H1 (cell line): ENCODE measurements at regions not wholly inside any gene's neighbourhood (a gene's known extent, or its start where the extent isn't known, plus 50 kb on each side); places are given as distances from the start of the nearest gene placed in this dataset.

Experiments
- CTCF ChIA-PET: fragments of 300-600 bp; sonication (Branson Sonifier 250); formaldehyde crosslinking; loops from one replicate; lab custom pipeline; 2021; ENCODE audit not compliant: partially characterized antibody; lab: Charles Lee
- POLR2A ChIA-PET: fragments of 300-600 bp; sonication (Branson Sonifier 250); formaldehyde crosslinking; loops from one replicate; lab custom pipeline; 2021; ENCODE audit warnings: inconsistent platforms; ENCODE audit not compliant: partially characterized antibody; lab: Charles Lee
- DNase-seq, 2 experiments: peaks; one replicate each; pipeline versions ENCODE4 v3.0.0 to v3.0.0-alpha.2; 2010 to 2022; ENCODE audit warnings: low spot score in 2 of 2, low read depth in 1 of 2, mixed read lengths in 1 of 2
- FAIRE-seq: peaks from 2 replicates; lab custom pipeline; 2011; peaks lifted over from hg19 to GRCh38; lab: Jason Lieb, UNC
- H2AFZ ChIP-seq: 2 replicates; pipeline ENCODE4 v1.8.1; 2012; ENCODE audit warnings: low read length, inconsistent platforms
- H2AK5ac ChIP-seq: 2 replicates; pipeline ENCODE4 v1.6.1; 2013; ENCODE audit warnings: low read depth, low read length
- H2BK120ac ChIP-seq: replicated peaks from 2 replicates; pipeline ENCODE3; 2013; ENCODE audit warnings: low read depth, low read length, inconsistent platforms
- H2BK12ac ChIP-seq: 2 replicates; pipeline ENCODE4 v1.6.1; 2013; ENCODE audit warnings: low read depth, low read length
- H2BK15ac ChIP-seq: 2 replicates; pipeline ENCODE4 v1.6.1; 2013; ENCODE audit warnings: low read length
- H2BK20ac ChIP-seq: 2 replicates; pipeline ENCODE4 v1.6.1; 2013; ENCODE audit warnings: low read length
- H2BK5ac ChIP-seq: 2 replicates; pipeline ENCODE4 v1.6.1; 2013; ENCODE audit warnings: low read depth, low read length
- H3K14ac ChIP-seq: 2 replicates; pipeline ENCODE4 v1.6.1; 2013; ENCODE audit warnings: inconsistent platforms; ENCODE audit not compliant: insufficient read length
- H3K18ac ChIP-seq: 2 replicates; pipeline ENCODE4 v1.6.1; 2013; ENCODE audit warnings: low read length; ENCODE audit errors: extremely low read depth
- H3K23ac ChIP-seq: 2 replicates; pipeline ENCODE4 v1.6.1; 2013; ENCODE audit warnings: inconsistent platforms; ENCODE audit not compliant: insufficient read length
- H3K23me2 ChIP-seq: 2 replicates; pipeline ENCODE4 v1.6.1; 2013; ENCODE audit warnings: low read depth, low read length
- H3K27ac ChIP-seq: 2 replicates; pipeline ENCODE4 v1.6.1; 2011; ENCODE audit warnings: low read depth, low read length, inconsistent platforms
- H3K27me3 ChIP-seq, 4 experiments: replicated peaks in 1 of 4; 1 replicate in 1 of 4; 2 replicates in 3 of 4; pipeline versions ENCODE4 v1.6.1 to v1.8.1; 2011 to 2013; ENCODE audit warnings: low read length in 3 of 4, mild to moderate bottlenecking in 3 of 4, inconsistent platforms in 2 of 4, mixed read lengths in 2 of 4, moderate library complexity in 1 of 4; ENCODE audit not compliant: control insufficient read depth in 3 of 4, insufficient read depth in 3 of 4; ENCODE audit errors: extremely low read depth in 1 of 4
- H3K36me3 ChIP-seq, 4 experiments: 2 replicates each; pipeline versions ENCODE4 v1.6.1 to v1.8.1; 2011 to 2013; ENCODE audit warnings: mild to moderate bottlenecking in 4 of 4, low read length in 3 of 4, moderate library complexity in 2 of 4, control low read depth in 1 of 4, inconsistent platforms in 1 of 4; ENCODE audit not compliant: insufficient read depth in 4 of 4, control insufficient read depth in 2 of 4
- H3K4ac ChIP-seq: replicated peaks from 2 replicates; pipeline ENCODE3; 2013; ENCODE audit warnings: low read length, low read depth, mixed read lengths, inconsistent platforms; ENCODE audit not compliant: insufficient read length
- H3K4me1 ChIP-seq, 4 experiments: replicated peaks in 1 of 4; 1 replicate in 1 of 4; 2 replicates in 3 of 4; pipeline versions ENCODE4 v1.6.1 to v1.8.1; 2011 to 2013; ENCODE audit warnings: low read length in 3 of 4, inconsistent platforms in 2 of 4, mixed read lengths in 1 of 4; ENCODE audit not compliant: insufficient read depth in 4 of 4, control insufficient read depth in 3 of 4
- H3K4me2 ChIP-seq, 2 experiments: 2 replicates each; pipeline versions ENCODE4 v1.6.1 to v1.8.1; 2011 to 2013; ENCODE audit warnings: low read depth in 2 of 2, low read length in 2 of 2, control low read depth in 1 of 2, inconsistent platforms in 1 of 2, mild to moderate bottlenecking in 1 of 2; ENCODE audit not compliant: insufficient read depth in 1 of 2
- H3K4me3 ChIP-seq, 4 experiments: fragments of 200-600, 300-600 bp in 1 of 4; sonication (generic), shearing (Covaris generic), sonication (Bioruptor Twin) in 1 of 4; 2 replicates each; pipeline versions ENCODE4 v1.5.1 to v1.8.1; 2011 to 2016; ENCODE audit warnings: low read length in 4 of 4, low read depth in 3 of 4, control low read depth in 2 of 4, inconsistent platforms in 2 of 4, mild to moderate bottlenecking in 2 of 4, mixed read lengths in 1 of 4, moderate library complexity in 1 of 4; ENCODE audit not compliant: insufficient read depth in 2 of 4; ENCODE audit errors: extremely low read depth in 1 of 4
- H3K56ac ChIP-seq: replicated peaks from 2 replicates; pipeline ENCODE3; 2013; ENCODE audit warnings: low read depth, mild to moderate bottlenecking, mixed read lengths, low read length, inconsistent platforms; ENCODE audit not compliant: insufficient read length
- H3K79me1 ChIP-seq: 2 replicates; pipeline ENCODE4 v1.6.1; 2013; ENCODE audit warnings: low read depth, low read length, control low read depth
- H3K79me2 ChIP-seq, 2 experiments: 2 replicates each; pipeline versions ENCODE4 v1.6.1 to v1.8.1; 2012 to 2013; ENCODE audit warnings: low read length in 2 of 2, mild to moderate bottlenecking in 2 of 2, inconsistent platforms in 1 of 2; ENCODE audit not compliant: insufficient read depth in 2 of 2, control insufficient read depth in 1 of 2
- H3K9ac ChIP-seq, 4 experiments: replicated peaks in 1 of 4; 1 replicate in 1 of 4; 2 replicates in 3 of 4; pipeline versions ENCODE4 v1.6.1 to v1.8.1; 2011 to 2013; ENCODE audit warnings: low read depth in 3 of 4, low read length in 3 of 4, control low read depth in 2 of 4, mild to moderate bottlenecking in 2 of 4, moderate library complexity in 2 of 4, inconsistent platforms in 1 of 4; ENCODE audit errors: extremely low read depth in 1 of 4
- H3K9me3 ChIP-seq, 2 experiments: 2 replicates each; pipeline versions ENCODE4 v1.6.1 to v1.8.1; 2012 to 2013; ENCODE audit warnings: mild to moderate bottlenecking in 2 of 2, moderate library complexity in 2 of 2, control low read depth in 1 of 2, inconsistent platforms in 1 of 2, low read depth in 1 of 2, low read length in 1 of 2, mixed read lengths in 1 of 2; ENCODE audit not compliant: insufficient read depth in 2 of 2
- H4K20me1 ChIP-seq, 2 experiments: replicated peaks in 1 of 2; 2 replicates each; pipeline versions ENCODE3 to v1.8.1; 2011 to 2013; ENCODE audit warnings: inconsistent platforms in 2 of 2, low read length in 2 of 2, mild to moderate bottlenecking in 1 of 2; ENCODE audit not compliant: insufficient read depth in 2 of 2, control insufficient read depth in 1 of 2
- H4K5ac ChIP-seq: 2 replicates; pipeline ENCODE4 v1.6.1; 2013; ENCODE audit warnings: low read length, low read depth, mixed read lengths, inconsistent platforms; ENCODE audit not compliant: insufficient read length
- H4K8ac ChIP-seq: 2 replicates; pipeline ENCODE4 v1.8.0; 2013; ENCODE audit warnings: mild to moderate bottlenecking, moderate library complexity, low read length, inconsistent platforms; ENCODE audit not compliant: insufficient read depth; ENCODE audit errors: extremely low read depth
- H4K91ac ChIP-seq: replicated peaks from 2 replicates; pipeline ENCODE3; 2013; ENCODE audit warnings: low read length, mixed read lengths, inconsistent platforms; ENCODE audit not compliant: insufficient read length
- BRCA1 ChIP-seq: IDR thresholded peaks from 2 replicates; pipeline ENCODE4 v1.6.1; 2012; ENCODE audit warnings: low read depth, low read length, improper control_type of control experiment
- CTBP2 ChIP-seq: IDR thresholded peaks from 2 replicates; pipeline ENCODE4 v1.7.0; 2011; ENCODE audit warnings: borderline replicate concordance, mild to moderate bottlenecking, moderate library complexity, mixed read lengths, low read length; ENCODE audit not compliant: insufficient read depth, insufficient read length
- E2F6 ChIP-seq: IDR thresholded peaks from 2 replicates; pipeline ENCODE4 v1.6.1; 2012; ENCODE audit warnings: inconsistent platforms
- JUND ChIP-seq: IDR thresholded peaks from 2 replicates; pipeline ENCODE4 v1.6.1; 2011; ENCODE audit warnings: mild to moderate bottlenecking, improper control_type of control experiment, low read length
- MAX ChIP-seq: IDR thresholded peaks from 2 replicates; pipeline ENCODE4 v1.6.1; 2012; ENCODE audit warnings: inconsistent platforms
- NANOG ChIP-seq: IDR thresholded peaks from 2 replicates; pipeline ENCODE4 v1.6.1; 2011; ENCODE audit warnings: low read length, low read depth, mild to moderate bottlenecking, inconsistent platforms; ENCODE audit not compliant: insufficient read depth, poor library complexity, severe bottlenecking
- POLR2A ChIP-seq, 2 experiments: IDR thresholded peaks; 1 replicate in 1 of 2; 2 replicates in 1 of 2; pipeline ENCODE4 v1.6.1; 2011; ENCODE audit warnings: low read depth in 2 of 2, low read length in 2 of 2, mild to moderate bottlenecking in 2 of 2; ENCODE audit errors: control extremely low read depth in 1 of 2
- RBBP5 ChIP-seq: IDR thresholded peaks from 2 replicates; pipeline ENCODE4 v1.7.1; 2012; ENCODE audit warnings: low read depth, mild to moderate bottlenecking, inconsistent platforms, low read length, moderate library complexity, borderline replicate concordance
- RFX5 ChIP-seq: IDR thresholded peaks from 2 replicates; pipeline ENCODE4 v1.6.1; 2011; ENCODE audit warnings: low read depth, low read length, improper control_type of control experiment, borderline replicate concordance
- RNF2 ChIP-seq: fragments of 200-900, 300-1000 bp; sonication (generic); IDR thresholded peaks from 2 replicates; pipeline ENCODE4 v1.7.1; 2016; ENCODE audit warnings: borderline replicate concordance, low read depth, mild to moderate bottlenecking, antibody characterized with exemption, low read length; ENCODE audit not compliant: poor library complexity, severe bottlenecking; ENCODE audit errors: missing control alignments
- SIN3A ChIP-seq, 2 experiments: IDR thresholded peaks in 1 of 2; conservative IDR thresholded peaks in 1 of 2; 2 replicates each; pipeline ENCODE4 v1.6.1; 2011 to 2012; ENCODE audit warnings: low read length in 2 of 2, improper control_type of control experiment in 1 of 2, low read depth in 1 of 2, mild to moderate bottlenecking in 1 of 2
- SP1 ChIP-seq: IDR thresholded peaks from 2 replicates; pipeline ENCODE4 v1.6.1; 2011; ENCODE audit warnings: low read depth, low read length
- TAF1 ChIP-seq: IDR thresholded peaks from 2 replicates; pipeline ENCODE4 v1.6.1; 2011; ENCODE audit warnings: mild to moderate bottlenecking, low read depth, low read length
- TAF7 ChIP-seq: optimal IDR thresholded peaks from 2 replicates; pipeline ENCODE3; 2011; ENCODE audit warnings: low read depth, mild to moderate bottlenecking, inconsistent platforms, low read length, moderate library complexity, borderline replicate concordance
- WGBS, 2 experiments: shearing (Covaris generic) in 1 of 2; methylation state at CpG; one replicate each; pipeline versions ENCODE4 v1.1.6 to v1.1.7; 2013 to 2015; ENCODE audit warnings: low lambda C conversion rate in 2 of 2, mixed read lengths in 2 of 2, inconsistent platforms in 1 of 2, low coverage in 1 of 2, missing lambda C conversion rate in 1 of 2; ENCODE audit not compliant: insufficient replicate concordance in 2 of 2, insufficient coverage in 1 of 2, insufficient read length in 1 of 2; ENCODE audit errors: extremely low coverage in 1 of 2, missing lambda C conversion rate in 1 of 2; 5-methylcytosine and 5-hydroxymethylcytosine counted together

GRCh38 chr6:4571011-4571410 is 205.2 kb upstream of the CDYL start:
- no peak overlapping the region for H2BK12ac ChIP-seq
- H4K91ac ChIP-seq: no peak overlapping the region
- no peak overlapping the region for H3K14ac ChIP-seq
- no peak overlapping the region for H3K9ac ChIP-seq
- no peak overlapping the region for H3K27ac ChIP-seq
- no peak overlapping the region for H2AFZ ChIP-seq
- 93% methylated on average over 2 of the region's 2 CpGs; no CpG with 5 or more reads in 1 of the 2 experiments for WGBS, 2 experiments
- H3K4ac ChIP-seq: no peak overlapping the region
- FAIRE-seq (no peak), DNase-seq (no peak)
- no peak overlapping the region for H2BK5ac ChIP-seq
- no peak overlapping the region for H2BK15ac ChIP-seq
- H3K27me3 ChIP-seq: no peaks in the 10 kb centered on the region
- H3K56ac ChIP-seq: no peak overlapping the region
- H2BK120ac ChIP-seq: no peak overlapping the region
- H4K20me1 ChIP-seq: no peaks in the 10 kb centered on the region
- no peaks in the 10 kb centered on the region for H3K23me2 ChIP-seq
- H3K23ac ChIP-seq: no peak overlapping the region
- H2BK20ac ChIP-seq: no peak overlapping the region
- H4K5ac ChIP-seq: no peak overlapping the region
- ChIA-PET POLR2A (no interaction called here), CTCF (no interaction called here)
- H2AK5ac ChIP-seq: no peak overlapping the region
- no peak overlapping the region for H3K4me3 ChIP-seq
- no peak overlapping the region for H4K8ac ChIP-seq
- peaks cover 0 to 5% of the 10 kb centered on the region in 2 experiments; a peak in 1 of 4 replicates for H3K9me3 ChIP-seq
- no peak overlapping the region for H3K4me2 ChIP-seq
- no peak overlapping the region for H3K18ac ChIP-seq
- H3K4me1 ChIP-seq: no peaks in the 10 kb centered on the region
- H3K79me1 ChIP-seq: no peaks in the 10 kb centered on the region
- no peaks in the 10 kb centered on the region for H3K79me2 ChIP-seq
- no peaks in the 10 kb centered on the region for H3K36me3 ChIP-seq
- TF ChIP-seq E2F6 (no peak), RNF2 (no peak), RFX5 (no peak), RBBP5 (no peak), JUND (no peak), POLR2A (IDR thresholded peaks at IDR 0.05; ENCODE audit: control extremely low read depth in 1 of 2, low read depth in 2 of 2, low read length in 2 of 2) (no peak), BRCA1 (no peak), MAX (no peak), SIN3A (conservative IDR thresholded peaks at IDR 0.05 in 1 of 2, IDR thresholded peaks at IDR 0.05 in 1 of 2; ENCODE audit: low read depth in 1 of 2, low read length in 2 of 2) (no peak), SP1 (no peak), TAF1 (no peak), CTBP2 (no peak), NANOG (no peak), TAF7 (no peak)
